ENCODE measurements at regions not wholly inside any gene's neighbourhood (a gene's known extent, or its start where the extent isn't known, plus 50 kb on each side); places are given as distances from the start of the nearest gene placed in this dataset.

GRCh38 chr9:81193362-81194339, 495.7 kb downstream of the TLE1 start:
- intact Hi-C loops (cut with micrococcal nuclease) (no loop called here), dilution Hi-C loops (cut with MboI; ENCODE audit: extremely low pct_ligation_motif_present, low sequenced_read_pairs) (no loop called here)
- Histone ChIP-seq H3K4me3 (replicated peaks in 1 of 3; ENCODE audit: insufficient read depth in 1 of 3, low read depth in 1 of 3, low read length in 3 of 3) (no peak overlapping the region), H2AFZ (ENCODE audit: low read depth, low read length) (no peak overlapping the region), H3K79me2 (ENCODE audit: control insufficient read depth, insufficient read depth, low read length) (no peaks in the 10 kb centered on the region), H3K9me3 (replicated peaks; ENCODE audit: control insufficient read depth, insufficient read depth, low read length) (no peaks in the 10 kb centered on the region), H3K4me1 (ENCODE audit: control insufficient read depth, extremely low read depth, insufficient read depth, low read length) (no peaks in the 10 kb centered on the region), H3K27ac (ENCODE audit: insufficient read depth, low read depth, low read length) (no peak overlapping the region), H3K27me3 (ENCODE audit: control insufficient read depth in 2 of 2, insufficient read depth in 2 of 2, low read length in 2 of 2) (no peaks in the 10 kb centered on the region), H3K9ac (replicated peaks; ENCODE audit: extremely low read depth, insufficient read depth, low read length) (no peak overlapping the region), H3K36me3 (ENCODE audit: control insufficient read depth in 2 of 2, extremely low read depth in 1 of 2, insufficient read depth in 2 of 2, low read length in 2 of 2) (no peaks in the 10 kb centered on the region), H3K4me2 (ENCODE audit: insufficient read depth, low read length) (no peak overlapping the region), H4K20me1 (replicated peaks; ENCODE audit: control insufficient read depth, extremely low read depth, insufficient read depth, low read length) (no peaks in the 10 kb centered on the region), H3K9me1 (replicated peaks; ENCODE audit: control insufficient read depth, extremely low read depth, insufficient read depth, low read length) (no peaks in the 10 kb centered on the region)
- no TSS peak for BruUV-seq (replicated peaks)
- DNase-seq (ENCODE audit: low read depth, low spot score) (no peak), FAIRE-seq (no peak)
- TF ChIP-seq CTCF (IDR thresholded peaks at IDR 0.05; ENCODE audit: extremely low read depth in 1 of 2, insufficient read depth in 1 of 2, low read depth in 1 of 2, low read length in 2 of 2): no peak
- TF ChIP-seq MAX (IDR thresholded peaks at IDR 0.05; ENCODE audit: insufficient read depth, insufficient read length): no peak
- CTCF ChIA-PET: no interaction called here
- POLR2A ChIA-PET: no interaction called here

GRCh38 chr9:81191222-81191621, 498.1 kb downstream of the TLE1 start:
- no peaks in the 10 kb centered on the region for H3K79me2 ChIP-seq (ENCODE audit: control insufficient read depth, insufficient read depth, low read length)
- dilution Hi-C loops (cut with MboI; ENCODE audit: extremely low pct_ligation_motif_present, low sequenced_read_pairs) (no loop called here), intact Hi-C loops (cut with micrococcal nuclease) (no loop called here)
- DNase-seq (ENCODE audit: low read depth, low spot score) (no peak), FAIRE-seq (no peak)
- POLR2A ChIA-PET: no interaction called here
- H2AFZ ChIP-seq (ENCODE audit: low read depth, low read length): no peak overlapping the region
- H3K9me3 ChIP-seq (replicated peaks; ENCODE audit: control insufficient read depth, insufficient read depth, low read length): no peaks in the 10 kb centered on the region
- H3K27me3 ChIP-seq (ENCODE audit: control insufficient read depth in 2 of 2, insufficient read depth in 2 of 2, low read length in 2 of 2): no peaks in the 10 kb centered on the region
- BruUV-seq (replicated peaks): no TSS peak
- no peaks in the 10 kb centered on the region for H3K36me3 ChIP-seq (ENCODE audit: control insufficient read depth in 2 of 2, extremely low read depth in 1 of 2, insufficient read depth in 2 of 2, low read length in 2 of 2)
- H3K4me2 ChIP-seq (ENCODE audit: insufficient read depth, low read length): no peak overlapping the region
- no peak for TF ChIP-seq EZH2 (IDR thresholded peaks at IDR 0.05; ENCODE audit: borderline replicate concordance, low read depth, low read length, severe bottlenecking)
- peak; percentile 9 for TF ChIP-seq JUN (IDR thresholded peaks at IDR 0.05; ENCODE audit: borderline replicate concordance, insufficient read depth, insufficient read length, low read depth)
- TF ChIP-seq MAX (IDR thresholded peaks at IDR 0.05; ENCODE audit: insufficient read depth, insufficient read length): no peak
- no peak for TF ChIP-seq CTCF (IDR thresholded peaks at IDR 0.05; ENCODE audit: extremely low read depth in 1 of 2, insufficient read depth in 1 of 2, low read depth in 1 of 2, low read length in 2 of 2)
- H3K9me1 ChIP-seq (replicated peaks; ENCODE audit: control insufficient read depth, extremely low read depth, insufficient read depth, low read length): no peaks in the 10 kb centered on the region
- H4K20me1 ChIP-seq (replicated peaks; ENCODE audit: control insufficient read depth, extremely low read depth, insufficient read depth, low read length): no peaks in the 10 kb centered on the region
- H3K4me3 ChIP-seq (replicated peaks in 1 of 3; ENCODE audit: insufficient read depth in 1 of 3, low read depth in 1 of 3, low read length in 3 of 3): no peak overlapping the region
- H3K27ac ChIP-seq (ENCODE audit: insufficient read depth, low read depth, low read length): no peak overlapping the region
- CTCF ChIA-PET: no interaction called here
- H3K9ac ChIP-seq (replicated peaks; ENCODE audit: extremely low read depth, insufficient read depth, low read length): no peak overlapping the region
- H3K4me1 ChIP-seq (ENCODE audit: control insufficient read depth, extremely low read depth, insufficient read depth, low read length): no peaks in the 10 kb centered on the region
